ENCODE measurements at regions not wholly inside any gene's neighbourhood (a gene's known extent, or its start where the extent isn't known, plus 50 kb on each side); places are given as distances from the start of the nearest gene placed in this dataset.

GRCh38 chr14:97410667-97411620, 613.8 kb downstream of the VRK1 start:
- Histone ChIP-seq H3K4ac (ENCODE audit: low read depth, low read length) (no peak overlapping the region), H3K4me1 (ENCODE audit: control insufficient read depth in 1 of 2, insufficient read depth in 2 of 2, low read length in 2 of 2) (peaks cover 0 to 2% of the 10 kb centered on the region in 2 experiments), H3K9ac (ENCODE audit: low read length) (no peak overlapping the region), H3K18ac (ENCODE audit: low read length) (no peak overlapping the region), H3K36me3 (ENCODE audit: control insufficient read depth in 1 of 2, insufficient read depth in 2 of 2, low read length in 2 of 2) (no peaks in the 10 kb centered on the region), H3K4me2 (ENCODE audit: low read length) (no peak overlapping the region), H2AK5ac (ENCODE audit: low read length) (no peak overlapping the region), H4K12ac (ENCODE audit: low read depth, low read length) (no peak overlapping the region), H2BK5ac (ENCODE audit: low read depth, low read length, poor library complexity) (no peak overlapping the region), H3K4me3 (ENCODE audit: low read depth, low read length) (no peak overlapping the region), H3K23ac (ENCODE audit: low read length) (no peak overlapping the region), H2BK120ac (ENCODE audit: insufficient read depth, low read length, poor library complexity) (no peak overlapping the region), H3K9me3 (ENCODE audit: insufficient read depth, low read depth, low read length) (peaks cover 2% of the 10 kb centered on the region), H3K79me1 (ENCODE audit: low read length) (no peaks in the 10 kb centered on the region), H4K91ac (ENCODE audit: low read depth, low read length) (no peak overlapping the region), H4K8ac (ENCODE audit: low read depth, low read length) (no peak overlapping the region), H2BK12ac (ENCODE audit: low read length) (no peak overlapping the region), H3K27ac (ENCODE audit: low read depth, low read length) (no peak overlapping the region), H3K79me2 (ENCODE audit: control insufficient read depth, insufficient read depth, low read length, poor library complexity) (no peaks in the 10 kb centered on the region), H3K14ac (ENCODE audit: low read length) (no peak overlapping the region), H2AFZ (ENCODE audit: insufficient read depth, low read length, poor library complexity) (no peak overlapping the region), H3K27me3 (ENCODE audit: insufficient read depth, low read length) (peaks cover 26% of the 10 kb centered on the region)
- no CpG with 5 or more reads among the region's 13 CpGs for WGBS (ENCODE audit: extremely low coverage, insufficient coverage, insufficient read length)
- DNase-seq: no peak

GRCh38 chr14:97411938-97412612, 614.9 kb downstream of the VRK1 start:
- WGBS (ENCODE audit: extremely low coverage, insufficient coverage, insufficient read length): no CpG with 5 or more reads among the region's 15 CpGs
- H2AK5ac ChIP-seq (ENCODE audit: low read length): no peak overlapping the region
- H3K79me1 ChIP-seq (ENCODE audit: low read length): no peaks in the 10 kb centered on the region

GRCh38 chr14:97413022-97413539, 615.9 kb downstream of the VRK1 start:
- Histone ChIP-seq H3K23ac (ENCODE audit: low read length) (no peak overlapping the region), H3K4me3 (ENCODE audit: low read depth, low read length) (no peak overlapping the region), H3K9ac (ENCODE audit: low read length) (no peak overlapping the region), H2AK5ac (ENCODE audit: low read length) (no peak overlapping the region), H2AFZ (ENCODE audit: insufficient read depth, low read length, poor library complexity) (no peak overlapping the region), H3K4me2 (ENCODE audit: low read length) (no peak overlapping the region), H3K27me3 (ENCODE audit: insufficient read depth, low read length) (peaks cover 26% of the 10 kb centered on the region), H3K9me3 (ENCODE audit: insufficient read depth, low read depth, low read length) (peaks cover 2% of the 10 kb centered on the region), H3K18ac (ENCODE audit: low read length) (no peak overlapping the region), H4K12ac (ENCODE audit: low read depth, low read length) (no peak overlapping the region), H3K27ac (ENCODE audit: low read depth, low read length) (no peak overlapping the region), H3K79me2 (ENCODE audit: control insufficient read depth, insufficient read depth, low read length, poor library complexity) (no peaks in the 10 kb centered on the region), H4K8ac (ENCODE audit: low read depth, low read length) (no peak overlapping the region), H2BK5ac (ENCODE audit: low read depth, low read length, poor library complexity) (no peak overlapping the region), H3K14ac (ENCODE audit: low read length) (no peak overlapping the region), H3K4ac (ENCODE audit: low read depth, low read length) (no peak overlapping the region), H3K36me3 (ENCODE audit: control insufficient read depth in 1 of 2, insufficient read depth in 2 of 2, low read length in 2 of 2) (no peaks in the 10 kb centered on the region), H2BK120ac (ENCODE audit: insufficient read depth, low read length, poor library complexity) (no peak overlapping the region), H2BK12ac (ENCODE audit: low read length) (no peak overlapping the region), H3K79me1 (ENCODE audit: low read length) (no peaks in the 10 kb centered on the region), H3K4me1 (ENCODE audit: control insufficient read depth in 1 of 2, insufficient read depth in 2 of 2, low read length in 2 of 2) (peaks cover 0 to 2% of the 10 kb centered on the region in 2 experiments), H4K91ac (ENCODE audit: low read depth, low read length) (no peak overlapping the region)
- no peak for DNase-seq
- no CpG with 5 or more reads among the region's 19 CpGs for WGBS (ENCODE audit: extremely low coverage, insufficient coverage, insufficient read length)

More at GRCh38 chr14:97411938-97412612, 614.9 kb downstream of the VRK1 start:
- DNase-seq: no peak
- H3K18ac ChIP-seq (ENCODE audit: low read length): no peak overlapping the region
- no peaks in the 10 kb centered on the region for H3K36me3 ChIP-seq (ENCODE audit: control insufficient read depth in 1 of 2, insufficient read depth in 2 of 2, low read length in 2 of 2)
- no peak overlapping the region for H3K4ac ChIP-seq (ENCODE audit: low read depth, low read length)
- H2AFZ ChIP-seq (ENCODE audit: insufficient read depth, low read length, poor library complexity): no peak overlapping the region
- H3K4me3 ChIP-seq (ENCODE audit: low read depth, low read length): no peak overlapping the region
- no peak overlapping the region for H3K9ac ChIP-seq (ENCODE audit: low read length)
- H3K9me3 ChIP-seq (ENCODE audit: insufficient read depth, low read depth, low read length): peaks cover 2% of the 10 kb centered on the region
- no peak overlapping the region for H3K23ac ChIP-seq (ENCODE audit: low read length)
- H3K79me2 ChIP-seq (ENCODE audit: control insufficient read depth, insufficient read depth, low read length, poor library complexity): no peaks in the 10 kb centered on the region
- H4K91ac ChIP-seq (ENCODE audit: low read depth, low read length): no peak overlapping the region
- H2BK5ac ChIP-seq (ENCODE audit: low read depth, low read length, poor library complexity): no peak overlapping the region
- peaks cover 26% of the 10 kb centered on the region for H3K27me3 ChIP-seq (ENCODE audit: insufficient read depth, low read length)
- H2BK120ac ChIP-seq (ENCODE audit: insufficient read depth, low read length, poor library complexity): no peak overlapping the region
- no peak overlapping the region for H4K12ac ChIP-seq (ENCODE audit: low read depth, low read length)
- H4K8ac ChIP-seq (ENCODE audit: low read depth, low read length): no peak overlapping the region
- H3K14ac ChIP-seq (ENCODE audit: low read length): no peak overlapping the region
- H3K27ac ChIP-seq (ENCODE audit: low read depth, low read length): no peak overlapping the region
- H3K4me2 ChIP-seq (ENCODE audit: low read length): no peak overlapping the region
- H3K4me1 ChIP-seq (ENCODE audit: control insufficient read depth in 1 of 2, insufficient read depth in 2 of 2, low read length in 2 of 2): peaks cover 0 to 2% of the 10 kb centered on the region in 2 experiments
- no peak overlapping the region for H2BK12ac ChIP-seq (ENCODE audit: low read length)

- H3K4ac ChIP-seq (ENCODE audit: low read depth, low read length): no peak overlapping the region
- WGBS (ENCODE audit: extremely low coverage, insufficient coverage, insufficient read length): no CpG with 5 or more reads among the region's 14 CpGs
- H3K23ac ChIP-seq (ENCODE audit: low read length): no peak overlapping the region
- no peak overlapping the region for H2AK5ac ChIP-seq (ENCODE audit: low read length)
- H3K9ac ChIP-seq (ENCODE audit: low read length): no peak overlapping the region
- H3K4me2 ChIP-seq (ENCODE audit: low read length): no peak overlapping the region
- no peak overlapping the region for H3K18ac ChIP-seq (ENCODE audit: low read length)
- H2AFZ ChIP-seq (ENCODE audit: insufficient read depth, low read length, poor library complexity): no peak overlapping the region
- no peak overlapping the region for H2BK5ac ChIP-seq (ENCODE audit: low read depth, low read length, poor library complexity)
- peaks cover 0 to 2% of the 10 kb centered on the region in 2 experiments for H3K4me1 ChIP-seq (ENCODE audit: control insufficient read depth in 1 of 2, insufficient read depth in 2 of 2, low read length in 2 of 2)
- H3K9me3 ChIP-seq (ENCODE audit: insufficient read depth, low read depth, low read length): peaks cover 2% of the 10 kb centered on the region
- no peak overlapping the region for H3K27ac ChIP-seq (ENCODE audit: low read depth, low read length)
- H3K79me1 ChIP-seq (ENCODE audit: low read length): no peaks in the 10 kb centered on the region
- no peak overlapping the region for H3K14ac ChIP-seq (ENCODE audit: low read length)
- no peak overlapping the region for H2BK120ac ChIP-seq (ENCODE audit: insufficient read depth, low read length, poor library complexity)
- no peak overlapping the region for H2BK12ac ChIP-seq (ENCODE audit: low read length)
- no peaks in the 10 kb centered on the region for H3K36me3 ChIP-seq (ENCODE audit: control insufficient read depth in 1 of 2, insufficient read depth in 2 of 2, low read length in 2 of 2)
- H4K12ac ChIP-seq (ENCODE audit: low read depth, low read length): no peak overlapping the region
- no peak overlapping the region for H4K91ac ChIP-seq (ENCODE audit: low read depth, low read length)
- H3K4me3 ChIP-seq (ENCODE audit: low read depth, low read length): no peak overlapping the region
- no peak for DNase-seq
- H4K8ac ChIP-seq (ENCODE audit: low read depth, low read length): no peak overlapping the region
- H3K79me2 ChIP-seq (ENCODE audit: control insufficient read depth, insufficient read depth, low read length, poor library complexity): no peaks in the 10 kb centered on the region
- peaks cover 26% of the 10 kb centered on the region for H3K27me3 ChIP-seq (ENCODE audit: insufficient read depth, low read length)
Observed at GRCh38 chr14:97413966-97414717, 617.0 kb downstream of the VRK1 start.
